Adipocyte (in vitro differentiated cells): ENCODE measurements at regions not wholly inside any gene's neighbourhood (a gene's known extent, or its start where the extent isn't known, plus 50 kb on each side); places are given as distances from the start of the nearest gene placed in this dataset.
"Not testable (repeated sequence)": the region's sequence is repeated elsewhere in the genome, so short reads cannot be mapped to it uniquely, and the experiment has no call there.

Experiments used
- DNase-seq: peaks from one replicate; pipeline ENCODE4 v3.0.0-alpha.2; 2015; ENCODE audit warnings: low read depth
- H3K27me3 ChIP-seq: replicated peaks from 2 replicates; pipeline ENCODE4 v1.7.0; 2013; ENCODE audit warnings: mild to moderate bottlenecking, low read length, moderate library complexity; ENCODE audit not compliant: control insufficient read depth, insufficient read depth
- H3K36me3 ChIP-seq: 2 replicates; pipeline ENCODE4 v1.7.0; 2013; ENCODE audit warnings: low read length, mild to moderate bottlenecking, moderate library complexity; ENCODE audit not compliant: control insufficient read depth, insufficient read depth, severe bottlenecking
- H3K4me1 ChIP-seq: 2 replicates; pipeline ENCODE4 v1.7.0; 2013; ENCODE audit warnings: mild to moderate bottlenecking, low read length, moderate library complexity; ENCODE audit not compliant: control insufficient read depth, insufficient read depth
- H3K4me3 ChIP-seq: 2 replicates; pipeline ENCODE4 v1.7.0; 2013; ENCODE audit warnings: mild to moderate bottlenecking, low read length, moderate library complexity
- H3K9ac ChIP-seq: 2 replicates; pipeline ENCODE4 v1.7.0; 2013; ENCODE audit warnings: mild to moderate bottlenecking, low read length, moderate library complexity
- H3K9me3 ChIP-seq: 2 replicates; pipeline ENCODE4 v1.7.0; 2013; ENCODE audit warnings: mild to moderate bottlenecking, low read length, moderate library complexity; ENCODE audit not compliant: control insufficient read depth

DNA sequence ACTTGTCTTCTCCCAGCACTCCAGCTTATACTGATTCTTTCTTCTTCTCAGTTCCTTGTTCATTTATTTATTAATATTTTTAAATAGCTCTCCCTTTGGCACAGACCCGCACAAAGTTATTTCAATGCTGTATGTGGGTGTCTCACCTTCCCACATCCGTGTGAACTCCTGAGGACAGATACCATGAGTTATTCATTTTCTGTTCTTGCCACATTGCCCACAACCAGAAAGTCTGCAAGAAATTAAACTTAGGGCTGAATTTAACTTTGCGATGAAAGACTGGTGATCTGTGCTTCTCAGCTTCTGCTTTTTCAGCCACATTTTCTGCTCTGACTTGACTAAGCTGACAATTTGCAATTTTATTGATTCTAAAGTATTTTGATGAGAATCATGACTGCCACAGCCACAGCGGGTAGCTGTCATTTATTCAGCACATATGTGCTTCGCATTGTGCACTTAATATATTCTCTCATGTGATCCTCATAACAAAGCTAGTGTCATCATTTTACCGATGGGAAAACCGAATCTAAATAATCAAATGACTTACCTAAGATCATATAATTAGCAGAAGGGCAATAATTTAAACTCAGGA is 569.8 kb downstream of the EDEM1 start:
- Histone ChIP-seq H3K9ac (no peak overlapping the region), H3K4me1 (no peaks in the 10 kb centered on the region), H3K4me3 (no peak overlapping the region), H3K9me3 (peaks cover 5% of the 10 kb centered on the region), H3K27me3 (no peaks in the 10 kb centered on the region), H3K36me3 (no peaks in the 10 kb centered on the region)
- no peak for DNase-seq

DNA sequence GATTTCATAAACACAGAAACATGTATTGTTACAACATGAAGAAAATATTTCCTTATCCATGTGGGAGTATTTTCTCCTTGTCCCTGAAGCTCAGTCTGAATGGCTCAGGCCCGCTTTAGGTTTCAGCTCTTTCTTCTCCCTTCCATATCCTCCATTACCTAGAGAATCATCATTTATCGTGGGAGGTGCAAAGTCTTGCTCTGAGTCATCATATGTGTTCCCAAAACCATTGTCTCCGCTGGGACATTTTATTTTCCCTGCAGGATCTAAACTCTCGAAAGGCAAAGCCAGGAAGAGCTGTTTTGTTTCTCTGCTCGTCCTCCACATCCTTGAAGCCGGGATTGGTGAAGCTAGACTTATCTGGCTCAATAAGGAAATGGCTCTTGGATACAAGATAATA is 571.2 kb downstream of the EDEM1 start:
- Histone ChIP-seq H3K36me3 (no peaks in the 10 kb centered on the region), H3K9ac (no peak overlapping the region), H3K9me3 (peaks cover 5% of the 10 kb centered on the region), H3K27me3 (no peaks in the 10 kb centered on the region), H3K4me1 (no peaks in the 10 kb centered on the region), H3K4me3 (no peak overlapping the region)
- no peak for DNase-seq

DNA sequence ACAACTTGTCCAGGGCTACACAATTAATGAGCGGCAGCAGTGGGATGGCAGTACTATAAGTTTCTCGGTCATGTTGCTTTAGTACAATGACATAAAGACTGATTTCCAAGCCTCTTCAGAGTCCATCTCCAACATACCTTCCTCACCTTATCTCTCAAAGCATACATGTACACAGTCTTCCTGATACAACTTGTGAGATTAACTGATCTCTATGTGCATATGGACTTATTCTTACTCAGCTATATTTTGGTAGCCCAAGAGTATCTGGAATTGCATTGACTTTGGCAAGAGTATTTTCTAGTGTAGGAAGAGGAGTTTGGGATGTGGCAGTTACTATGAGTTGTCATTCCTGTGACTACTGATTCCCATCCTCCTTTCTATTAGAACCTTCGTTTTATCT is 575.0 kb downstream of the EDEM1 start:
- Histone ChIP-seq H3K9me3 (peaks cover 5% of the 10 kb centered on the region), H3K4me3 (no peak overlapping the region), H3K27me3 (no peaks in the 10 kb centered on the region), H3K4me1 (no peaks in the 10 kb centered on the region), H3K36me3 (no peaks in the 10 kb centered on the region), H3K9ac (no peak overlapping the region)
- no peak for DNase-seq

DNA sequence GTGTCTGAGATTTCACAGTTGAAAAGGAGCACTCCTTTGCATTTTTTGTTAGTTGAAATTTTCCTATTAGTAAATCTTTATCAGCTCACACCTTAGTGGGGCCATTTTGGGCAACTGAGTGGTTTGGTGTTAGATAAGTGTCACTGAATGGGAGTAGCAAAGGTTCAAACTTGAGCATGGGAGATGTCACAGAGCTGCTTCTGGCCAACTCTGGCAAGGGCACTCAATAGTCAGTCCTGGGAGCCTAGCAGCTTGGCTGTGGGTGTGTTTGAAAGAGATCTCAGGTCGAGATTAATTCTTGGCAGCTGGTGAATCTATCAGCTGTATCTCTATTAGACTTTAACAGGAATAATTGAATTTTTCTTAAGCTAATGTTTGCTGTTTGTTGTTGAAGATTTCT is 579.3 kb downstream of the EDEM1 start:
- Histone ChIP-seq H3K27me3 (no peaks in the 10 kb centered on the region), H3K4me3 (no peak overlapping the region), H3K4me1 (no peaks in the 10 kb centered on the region), H3K36me3 (no peaks in the 10 kb centered on the region), H3K9ac (no peak overlapping the region), H3K9me3 (peaks cover 2% of the 10 kb centered on the region)
- no peak for DNase-seq

DNA sequence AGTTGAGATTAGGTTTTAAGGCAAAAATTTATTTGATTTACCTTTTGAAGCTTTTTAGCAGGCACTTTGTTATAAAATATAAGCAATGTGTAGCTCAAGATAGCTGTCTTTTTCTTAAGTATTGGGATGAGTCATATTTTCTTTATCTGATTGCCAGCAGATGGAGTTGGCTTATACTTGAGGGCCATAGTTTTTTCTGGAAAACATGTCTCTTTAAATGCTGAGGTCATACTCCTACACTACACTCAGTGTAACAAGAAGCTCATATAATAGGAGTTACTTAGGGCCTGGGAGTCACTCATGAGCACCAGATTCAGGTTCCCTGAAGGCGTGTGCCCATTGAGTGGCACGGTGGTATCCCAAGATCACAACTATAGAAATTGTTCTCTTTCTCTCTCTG is 579.8 kb downstream of the EDEM1 start:
- H3K9ac ChIP-seq = no peak overlapping the region
- no peak overlapping the region for H3K4me3 ChIP-seq
- no peaks in the 10 kb centered on the region for H3K36me3 ChIP-seq
- H3K27me3 ChIP-seq = no peaks in the 10 kb centered on the region
- no peaks in the 10 kb centered on the region for H3K4me1 ChIP-seq
- no peaks in the 10 kb centered on the region for H3K9me3 ChIP-seq
- no peak for DNase-seq

DNA sequence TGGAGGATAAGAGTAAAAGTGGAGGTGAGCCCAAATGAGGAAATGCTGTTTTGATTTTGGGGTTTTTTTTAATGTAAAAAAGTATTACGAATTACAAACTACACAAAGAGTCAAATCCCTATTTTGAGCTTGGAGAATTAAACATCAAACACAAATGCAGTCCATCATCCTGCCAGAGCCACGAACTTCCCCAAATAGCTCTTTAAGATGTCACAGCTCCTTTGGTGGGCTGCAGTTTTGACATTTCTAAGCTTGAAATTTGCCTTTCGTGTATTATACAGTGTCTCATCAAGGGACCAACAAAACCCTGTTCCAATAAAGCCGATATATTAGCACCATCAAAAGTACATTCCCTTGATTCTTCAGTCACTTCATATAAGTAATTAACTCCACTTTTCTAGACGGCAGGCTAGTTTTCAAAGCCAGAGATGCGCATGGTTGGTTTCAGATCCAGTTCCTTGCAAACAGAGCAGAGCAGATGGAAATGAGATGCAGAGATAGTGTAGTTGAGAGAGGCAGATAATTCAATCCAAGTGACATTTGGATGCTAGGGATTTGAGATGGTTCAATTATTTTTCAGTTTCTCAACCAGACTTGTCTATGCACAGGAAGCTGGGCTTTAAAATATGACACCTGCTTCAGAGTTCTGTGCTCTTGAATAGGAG is 580.9 kb downstream of the EDEM1 start:
- H3K9me3 ChIP-seq = no peaks in the 10 kb centered on the region
- H3K9ac ChIP-seq = no peak overlapping the region
- no peaks in the 10 kb centered on the region for H3K27me3 ChIP-seq
- no peaks in the 10 kb centered on the region for H3K36me3 ChIP-seq
- no peak overlapping the region for H3K4me3 ChIP-seq
- no peak for DNase-seq
- H3K4me1 ChIP-seq = no peaks in the 10 kb centered on the region

DNA sequence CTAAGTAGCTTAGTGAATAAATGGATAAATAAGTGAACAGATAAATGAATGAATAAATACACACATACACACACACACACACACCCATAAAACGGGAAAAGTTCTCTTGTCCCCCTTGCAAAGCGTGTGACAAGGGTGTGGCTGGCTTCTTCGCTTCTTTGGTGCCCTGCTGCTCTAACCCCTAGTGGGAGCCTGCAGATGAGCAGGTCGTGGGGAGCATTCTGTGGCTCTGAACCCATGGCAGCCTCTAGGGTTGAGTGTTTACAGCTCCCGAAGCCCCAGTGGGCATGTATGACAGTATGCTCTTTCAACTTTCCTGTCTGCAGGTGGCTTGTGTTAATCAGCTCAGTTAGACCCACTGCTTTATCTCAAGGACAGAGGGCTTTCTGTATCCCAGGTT is 582.3 kb downstream of the EDEM1 start:
- Histone ChIP-seq H3K36me3 (no peaks in the 10 kb centered on the region), H3K27me3 (no peaks in the 10 kb centered on the region)
- no peak for DNase-seq

DNA sequence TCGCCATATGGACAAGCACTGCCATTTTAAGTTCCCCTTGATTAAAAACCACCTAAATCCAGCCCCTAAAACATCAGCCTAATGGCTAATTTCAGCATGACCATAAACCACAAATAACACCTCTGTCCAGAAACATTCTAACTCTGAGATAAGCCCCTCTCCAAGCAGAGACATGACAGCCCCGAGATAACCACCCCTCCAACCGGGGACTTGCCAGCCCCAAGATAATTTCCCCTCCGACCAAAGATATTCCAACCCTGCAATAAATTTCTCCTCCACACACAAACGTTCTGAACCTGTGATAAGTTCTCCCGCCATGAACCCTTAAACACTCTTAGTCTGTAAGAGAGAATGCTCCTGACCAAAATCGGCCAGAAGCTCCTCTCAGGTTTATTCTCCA is 586.8 kb downstream of the EDEM1 start:
- no peaks in the 10 kb centered on the region for H3K27me3 ChIP-seq
- H3K4me1 ChIP-seq = no peaks in the 10 kb centered on the region
- DNase-seq = no peak
- H3K4me3 ChIP-seq = no peak overlapping the region
- peaks cover 4% of the 10 kb centered on the region for H3K9me3 ChIP-seq
- H3K36me3 ChIP-seq = no peaks in the 10 kb centered on the region
- no peak overlapping the region for H3K9ac ChIP-seq

More for the DNA sequence above, 582.3 kb downstream of the EDEM1 start:
- no peaks in the 10 kb centered on the region for H3K4me1 ChIP-seq
- no peaks in the 10 kb centered on the region for H3K9me3 ChIP-seq
- H3K9ac ChIP-seq = no peak overlapping the region
- H3K4me3 ChIP-seq = no peak overlapping the region

DNA sequence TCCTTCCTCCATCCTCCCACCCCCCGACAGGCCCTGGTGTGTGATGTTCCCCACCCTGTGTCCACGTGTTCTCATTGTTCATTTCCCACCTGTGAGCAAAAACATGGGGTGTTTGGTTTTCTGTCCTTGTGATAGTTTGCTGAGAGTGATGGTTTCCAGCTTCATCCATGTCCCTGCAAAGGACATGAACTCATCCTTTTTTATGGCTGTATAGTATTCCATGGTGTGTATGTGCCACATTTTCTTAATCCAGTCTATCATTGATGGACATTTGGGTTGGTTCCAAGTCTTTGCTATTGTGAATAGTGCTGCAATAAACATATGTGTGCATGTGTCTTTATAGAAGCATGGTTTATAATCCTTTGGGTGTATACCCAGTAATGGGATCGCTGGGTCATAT is 587.6 kb downstream of the EDEM1 start:
- H3K36me3 ChIP-seq, DNase-seq, H3K27me3 ChIP-seq, H3K9ac ChIP-seq, H3K4me3 ChIP-seq, H3K9me3 ChIP-seq, H3K4me1 ChIP-seq: not testable (repeated sequence)

DNA sequence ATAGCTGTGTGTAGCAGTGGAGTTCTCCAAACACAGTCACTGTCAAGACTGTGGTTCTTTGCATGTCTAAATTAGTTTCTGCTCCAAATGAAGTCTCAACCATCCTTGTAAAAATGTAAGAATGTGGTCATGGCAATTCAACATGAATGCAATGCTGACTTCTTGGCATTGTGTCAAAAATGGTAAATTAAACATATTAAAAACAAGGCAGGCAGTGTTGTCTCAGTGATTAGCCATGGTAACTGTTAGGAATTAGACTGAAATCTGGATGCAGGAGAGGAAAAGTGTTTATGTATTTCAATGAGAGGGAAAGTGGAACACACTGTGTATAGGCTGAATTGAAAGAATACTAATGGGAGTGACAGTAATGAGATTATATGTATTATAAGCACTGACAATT is 597.2 kb downstream of the EDEM1 start:
- Histone ChIP-seq H3K4me3 (no peak overlapping the region), H3K9ac (no peak overlapping the region), H3K36me3 (no peaks in the 10 kb centered on the region), H3K27me3 (no peaks in the 10 kb centered on the region), H3K4me1 (no peaks in the 10 kb centered on the region), H3K9me3 (no peaks in the 10 kb centered on the region)
- no peak for DNase-seq

DNA sequence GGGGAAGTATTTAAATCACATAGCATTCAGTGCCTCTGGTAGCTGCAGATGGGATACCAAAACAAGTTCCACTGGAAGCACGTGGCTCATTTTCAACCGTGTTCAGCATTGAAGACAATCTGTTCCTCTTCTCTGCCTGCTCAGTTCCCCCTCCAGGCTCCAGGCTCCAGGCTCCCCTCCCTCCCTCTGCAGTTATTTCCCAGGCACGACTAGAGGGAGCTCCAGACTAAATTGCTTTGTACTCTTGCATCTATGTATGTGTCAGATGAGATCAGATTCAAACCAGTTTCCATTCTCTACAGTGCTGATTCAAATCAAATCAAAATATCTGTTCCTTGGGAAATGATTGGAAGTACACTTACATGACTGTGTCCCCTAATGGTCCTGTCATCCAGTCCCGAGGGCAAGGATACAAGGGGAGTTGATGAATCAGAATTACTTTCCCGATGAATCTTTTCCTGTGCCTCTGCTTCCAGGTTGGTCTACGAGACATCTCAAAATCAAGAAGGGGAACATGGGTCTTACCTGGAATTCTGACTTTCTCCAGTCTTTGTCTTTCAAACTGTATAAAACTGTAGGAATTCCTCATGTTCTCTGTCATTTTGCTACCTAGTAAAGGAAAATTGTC is 600.5 kb downstream of the EDEM1 start:
- Histone ChIP-seq H3K9me3 (no peaks in the 10 kb centered on the region), H3K4me3 (no peak overlapping the region), H3K27me3 (no peaks in the 10 kb centered on the region), H3K4me1 (no peaks in the 10 kb centered on the region), H3K9ac (no peak overlapping the region), H3K36me3 (no peaks in the 10 kb centered on the region)
- DNase-seq = no peak
